Thyroid gland (tissue), 4 donors: ENCODE measurements at regions not wholly inside any gene's neighbourhood (a gene's known extent, or its start where the extent isn't known, plus 50 kb on each side); places are given as distances from the start of the nearest gene placed in this dataset.

Experiments used
- POLR2A ChIP-seq, 2 donors: fragments of 450-650 bp; IDR thresholded peaks; one replicate each; pipeline ENCODE4 v1.6.1; 2017; ENCODE audit warnings: antibody characterized with exemption in 2 of 2, mild to moderate bottlenecking in 2 of 2, moderate library complexity in 1 of 2
- TF ChIP-seq, protein P1 (sequence below), 6 experiments: fragments of 200-600 bp in 3 of 6; fragments of 450-650 bp in 3 of 6; sonication (generic) in 3 of 6; IDR thresholded peaks; one replicate each; pipeline ENCODE4 v1.5.1; 2016 to 2019; ENCODE audit warnings: antibody characterized with exemption in 6 of 6, mild to moderate bottlenecking in 2 of 6, inconsistent platforms in 1 of 6, moderate library complexity in 1 of 6

DNA sequence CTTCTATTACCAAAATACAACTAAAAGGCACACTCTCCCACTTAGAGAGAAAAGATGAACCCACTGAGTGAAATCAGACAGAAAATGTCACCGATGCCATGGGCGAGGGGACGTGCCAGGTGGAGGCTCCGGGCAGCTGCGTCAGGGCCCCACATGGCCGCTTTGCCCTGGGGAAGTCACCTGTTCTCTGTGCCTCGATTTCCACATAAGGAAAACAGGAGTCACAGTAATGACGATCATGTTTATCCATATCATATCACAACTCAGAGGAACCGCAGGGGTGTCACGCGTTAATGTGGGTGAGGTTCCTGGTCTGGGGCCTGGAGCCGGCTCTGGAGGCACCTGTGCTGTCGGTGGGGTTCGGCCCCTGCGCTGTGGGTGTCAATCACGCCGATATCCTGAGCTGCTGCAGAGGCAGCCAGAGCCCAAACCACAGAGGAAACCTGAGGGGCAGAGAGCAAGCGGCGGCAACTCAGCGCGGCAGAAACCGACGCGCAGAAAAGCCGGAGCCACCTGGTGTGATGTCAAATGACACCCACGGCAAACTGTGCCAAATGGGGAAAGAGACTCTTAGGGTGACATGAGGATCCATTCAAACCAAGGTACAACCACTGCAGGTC, 243.7 kb downstream of the BRD1 start:
- TF ChIP-seq, protein P1, sequence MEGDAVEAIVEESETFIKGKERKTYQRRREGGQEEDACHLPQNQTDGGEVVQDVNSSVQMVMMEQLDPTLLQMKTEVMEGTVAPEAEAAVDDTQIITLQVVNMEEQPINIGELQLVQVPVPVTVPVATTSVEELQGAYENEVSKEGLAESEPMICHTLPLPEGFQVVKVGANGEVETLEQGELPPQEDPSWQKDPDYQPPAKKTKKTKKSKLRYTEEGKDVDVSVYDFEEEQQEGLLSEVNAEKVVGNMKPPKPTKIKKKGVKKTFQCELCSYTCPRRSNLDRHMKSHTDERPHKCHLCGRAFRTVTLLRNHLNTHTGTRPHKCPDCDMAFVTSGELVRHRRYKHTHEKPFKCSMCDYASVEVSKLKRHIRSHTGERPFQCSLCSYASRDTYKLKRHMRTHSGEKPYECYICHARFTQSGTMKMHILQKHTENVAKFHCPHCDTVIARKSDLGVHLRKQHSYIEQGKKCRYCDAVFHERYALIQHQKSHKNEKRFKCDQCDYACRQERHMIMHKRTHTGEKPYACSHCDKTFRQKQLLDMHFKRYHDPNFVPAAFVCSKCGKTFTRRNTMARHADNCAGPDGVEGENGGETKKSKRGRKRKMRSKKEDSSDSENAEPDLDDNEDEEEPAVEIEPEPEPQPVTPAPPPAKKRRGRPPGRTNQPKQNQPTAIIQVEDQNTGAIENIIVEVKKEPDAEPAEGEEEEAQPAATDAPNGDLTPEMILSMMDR (IDR thresholded peaks at IDR 0.05), result no peak
- TF ChIP-seq POLR2A (IDR thresholded peaks at IDR 0.05), result no peak
